ENCODE measurements at regions not wholly inside any gene's neighbourhood (a gene's known extent, or its start where the extent isn't known, plus 50 kb on each side); places are given as distances from the start of the nearest gene placed in this dataset.

GRCh38 chr16:87152221-87152755 is 164.9 kb downstream of the C16orf95 start:
- Histone ChIP-seq H2AFZ (ENCODE audit: control insufficient read depth, low read depth, low read length) (no peak overlapping the region), H4K20me1 (ENCODE audit: control insufficient read depth, insufficient read depth) (no peaks in the 10 kb centered on the region), H3K4me2 (ENCODE audit: control insufficient read depth, insufficient read depth) (no peak overlapping the region), H3K9ac (ENCODE audit: control insufficient read depth, insufficient read depth, low read length) (no peak overlapping the region), H3K27ac (ENCODE audit: control insufficient read depth, insufficient read depth) (no peak overlapping the region), H3K4me1 (ENCODE audit: control insufficient read depth, insufficient read depth, low read length) (no peaks in the 10 kb centered on the region), H3K36me3 (ENCODE audit: control insufficient read depth in 2 of 2, insufficient read depth in 2 of 2, low read length in 1 of 2) (no peaks in the 10 kb centered on the region), H3K27me3 (replicated peaks in 1 of 2; ENCODE audit: control insufficient read depth in 2 of 2, insufficient read depth in 2 of 2, low read length in 1 of 2) (no peaks in the 10 kb centered on the region), H3K9me3 (replicated peaks; ENCODE audit: control insufficient read depth, insufficient read depth, low read length) (no peaks in the 10 kb centered on the region; the same call in 2 of the 3 replicates), H3K4me3 (no peak overlapping the region), H3K79me2 (ENCODE audit: control insufficient read depth, insufficient read depth, low read length) (no peaks in the 10 kb centered on the region)
- in situ Hi-C loops (cut with MboI) (no loop called here), intact Hi-C loops (cut with micrococcal nuclease; ENCODE audit: unreplicated experiment) (no loop called here)
- RAD21 ChIA-PET (ENCODE audit: unreplicated experiment): no interaction called here
- ATAC-seq (no peak), DNase-seq (ENCODE audit: low read depth, low spot score) (no peak), FAIRE-seq (no peak)
- BruUV-seq (replicated peaks): no TSS peak
- CTCF ChIA-PET: no interaction called here
- POLR2A ChIA-PET: no interaction called here
- WGBS (ENCODE audit: insufficient coverage, insufficient replicate concordance, low lambda C conversion rate, missing lambda C conversion rate): 50% methylated on average over 18 of the region's 19 CpGs
- TF ChIP-seq ZBTB11 (CRISPR knock-in tag; IDR thresholded peaks at IDR 0.05) (no peak), CBX5 (IDR thresholded peaks at IDR 0.05; ENCODE audit: low read depth) (no peak), ESRRA (IDR thresholded peaks at IDR 0.05; ENCODE audit: low read length) (no peak), RELB (IDR thresholded peaks at IDR 0.05; ENCODE audit: low read depth) (no peak), ELK1 (IDR thresholded peaks at IDR 0.05; ENCODE audit: low read depth, low read length) (no peak), ZBED1 (IDR thresholded peaks at IDR 0.05; ENCODE audit: borderline replicate concordance) (no peak), IRF4 (IDR thresholded peaks at IDR 0.05; ENCODE audit: low read depth, low read length) (no peak), BRCA1 (IDR thresholded peaks at IDR 0.05; ENCODE audit: low read depth, low read length) (no peak), CREB1 (IDR thresholded peaks at IDR 0.05; ENCODE audit: low read depth) (no peak), HDAC2 (IDR thresholded peaks at IDR 0.05) (no peak)
- SMC1A ChIA-PET (ENCODE audit: uncharacterized antibody, unreplicated experiment): no interaction called here
